ENCODE measurements at regions not wholly inside any gene's neighbourhood (a gene's known extent, or its start where the extent isn't known, plus 50 kb on each side); places are given as distances from the start of the nearest gene placed in this dataset.

DNA sequence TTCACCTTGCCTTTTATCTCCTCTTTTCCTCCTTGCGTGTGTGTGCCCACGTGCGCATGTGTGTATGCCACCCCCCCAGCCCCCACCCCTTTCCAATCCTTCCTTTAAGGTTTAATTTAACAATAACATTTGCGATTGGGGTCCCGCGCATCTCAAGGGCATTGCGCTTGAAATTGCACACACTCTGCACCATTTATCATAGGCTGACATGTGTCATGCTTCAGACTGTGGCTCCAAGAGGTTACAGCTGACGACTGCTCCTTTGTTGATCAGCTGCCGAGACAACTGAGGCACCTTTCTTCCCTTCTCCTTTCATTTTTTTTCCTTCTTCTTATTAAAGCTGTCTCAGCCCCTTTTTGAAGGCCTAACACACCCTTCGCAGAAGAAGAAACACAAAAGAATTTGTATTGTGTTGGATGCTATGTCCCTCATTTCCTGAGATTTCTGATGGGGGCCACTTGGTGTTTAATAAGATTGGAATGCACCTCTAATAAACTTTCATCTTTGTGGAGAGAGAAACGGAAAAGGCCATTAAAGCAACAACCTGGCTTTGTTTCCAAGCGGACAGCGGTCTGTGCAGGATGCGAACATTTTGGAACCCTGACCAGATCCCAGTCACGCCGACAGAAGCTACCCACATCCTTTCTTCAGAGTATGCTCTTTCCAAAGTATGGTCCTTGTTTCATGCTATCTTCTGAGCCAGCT lies 470.1 kb downstream of the MCTP2 start:
- no peak overlapping the region for H2AFZ ChIP-seq
- no peaks in the 10 kb centered on the region for H3K9me2 ChIP-seq (ENCODE audit: insufficient read depth)
- H3K27ac Mint-ChIP-seq, result no peak overlapping the region
- DNase-seq (ENCODE audit: low spot score) (no peak), ATAC-seq (no peak)
- no peak overlapping the region for H3K4me2 ChIP-seq
- H3K27ac ChIP-seq (ENCODE audit: low read depth), result no peak overlapping the region
- H3K4me3 ChIP-seq, result no peak overlapping the region
- no peaks in the 10 kb centered on the region for H3K4me1 ChIP-seq (ENCODE audit: insufficient read depth)
- H3K9me3 Mint-ChIP-seq, result no peaks in the 10 kb centered on the region; the same call in 2 of the 3 replicates
- TF ChIP-seq ZNF114 (CRISPR knock-in tag; IDR thresholded peaks at IDR 0.05) (no peak), ZNF331 (CRISPR knock-in tag; IDR thresholded peaks at IDR 0.05; ENCODE audit: low read depth) (no peak), CREB1 (CRISPR knock-in tag; IDR thresholded peaks at IDR 0.05; ENCODE audit: low read depth) (no peak), STAT1 (IDR thresholded peaks at IDR 0.05; ENCODE audit: unreplicated experiment) (no peak), EZH2 (IDR thresholded peaks at IDR 0.05; ENCODE audit: low read depth, unreplicated experiment) (no peak), JUNB (IDR thresholded peaks at IDR 0.05; ENCODE audit: unreplicated experiment) (no peak), EZH2phosphoT487 (IDR thresholded peaks at IDR 0.05; ENCODE audit: unreplicated experiment) (no peak), POLR2AphosphoS5 (IDR thresholded peaks at IDR 0.05; ENCODE audit: low read depth) (no peak), NANOG (IDR thresholded peaks at IDR 0.05; ENCODE audit: borderline replicate concordance) (no peak)
- TF ChIP-seq, protein P1, sequence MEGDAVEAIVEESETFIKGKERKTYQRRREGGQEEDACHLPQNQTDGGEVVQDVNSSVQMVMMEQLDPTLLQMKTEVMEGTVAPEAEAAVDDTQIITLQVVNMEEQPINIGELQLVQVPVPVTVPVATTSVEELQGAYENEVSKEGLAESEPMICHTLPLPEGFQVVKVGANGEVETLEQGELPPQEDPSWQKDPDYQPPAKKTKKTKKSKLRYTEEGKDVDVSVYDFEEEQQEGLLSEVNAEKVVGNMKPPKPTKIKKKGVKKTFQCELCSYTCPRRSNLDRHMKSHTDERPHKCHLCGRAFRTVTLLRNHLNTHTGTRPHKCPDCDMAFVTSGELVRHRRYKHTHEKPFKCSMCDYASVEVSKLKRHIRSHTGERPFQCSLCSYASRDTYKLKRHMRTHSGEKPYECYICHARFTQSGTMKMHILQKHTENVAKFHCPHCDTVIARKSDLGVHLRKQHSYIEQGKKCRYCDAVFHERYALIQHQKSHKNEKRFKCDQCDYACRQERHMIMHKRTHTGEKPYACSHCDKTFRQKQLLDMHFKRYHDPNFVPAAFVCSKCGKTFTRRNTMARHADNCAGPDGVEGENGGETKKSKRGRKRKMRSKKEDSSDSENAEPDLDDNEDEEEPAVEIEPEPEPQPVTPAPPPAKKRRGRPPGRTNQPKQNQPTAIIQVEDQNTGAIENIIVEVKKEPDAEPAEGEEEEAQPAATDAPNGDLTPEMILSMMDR (conservative IDR thresholded peaks at IDR 0.05; ENCODE audit: low read depth in 2 of 2), result no peak
- TF ChIP-seq, protein P2, sequence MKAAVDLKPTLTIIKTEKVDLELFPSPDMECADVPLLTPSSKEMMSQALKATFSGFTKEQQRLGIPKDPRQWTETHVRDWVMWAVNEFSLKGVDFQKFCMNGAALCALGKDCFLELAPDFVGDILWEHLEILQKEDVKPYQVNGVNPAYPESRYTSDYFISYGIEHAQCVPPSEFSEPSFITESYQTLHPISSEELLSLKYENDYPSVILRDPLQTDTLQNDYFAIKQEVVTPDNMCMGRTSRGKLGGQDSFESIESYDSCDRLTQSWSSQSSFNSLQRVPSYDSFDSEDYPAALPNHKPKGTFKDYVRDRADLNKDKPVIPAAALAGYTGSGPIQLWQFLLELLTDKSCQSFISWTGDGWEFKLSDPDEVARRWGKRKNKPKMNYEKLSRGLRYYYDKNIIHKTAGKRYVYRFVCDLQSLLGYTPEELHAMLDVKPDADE (IDR thresholded peaks at IDR 0.05), result no peak
- TF ChIP-seq, protein P3, sequence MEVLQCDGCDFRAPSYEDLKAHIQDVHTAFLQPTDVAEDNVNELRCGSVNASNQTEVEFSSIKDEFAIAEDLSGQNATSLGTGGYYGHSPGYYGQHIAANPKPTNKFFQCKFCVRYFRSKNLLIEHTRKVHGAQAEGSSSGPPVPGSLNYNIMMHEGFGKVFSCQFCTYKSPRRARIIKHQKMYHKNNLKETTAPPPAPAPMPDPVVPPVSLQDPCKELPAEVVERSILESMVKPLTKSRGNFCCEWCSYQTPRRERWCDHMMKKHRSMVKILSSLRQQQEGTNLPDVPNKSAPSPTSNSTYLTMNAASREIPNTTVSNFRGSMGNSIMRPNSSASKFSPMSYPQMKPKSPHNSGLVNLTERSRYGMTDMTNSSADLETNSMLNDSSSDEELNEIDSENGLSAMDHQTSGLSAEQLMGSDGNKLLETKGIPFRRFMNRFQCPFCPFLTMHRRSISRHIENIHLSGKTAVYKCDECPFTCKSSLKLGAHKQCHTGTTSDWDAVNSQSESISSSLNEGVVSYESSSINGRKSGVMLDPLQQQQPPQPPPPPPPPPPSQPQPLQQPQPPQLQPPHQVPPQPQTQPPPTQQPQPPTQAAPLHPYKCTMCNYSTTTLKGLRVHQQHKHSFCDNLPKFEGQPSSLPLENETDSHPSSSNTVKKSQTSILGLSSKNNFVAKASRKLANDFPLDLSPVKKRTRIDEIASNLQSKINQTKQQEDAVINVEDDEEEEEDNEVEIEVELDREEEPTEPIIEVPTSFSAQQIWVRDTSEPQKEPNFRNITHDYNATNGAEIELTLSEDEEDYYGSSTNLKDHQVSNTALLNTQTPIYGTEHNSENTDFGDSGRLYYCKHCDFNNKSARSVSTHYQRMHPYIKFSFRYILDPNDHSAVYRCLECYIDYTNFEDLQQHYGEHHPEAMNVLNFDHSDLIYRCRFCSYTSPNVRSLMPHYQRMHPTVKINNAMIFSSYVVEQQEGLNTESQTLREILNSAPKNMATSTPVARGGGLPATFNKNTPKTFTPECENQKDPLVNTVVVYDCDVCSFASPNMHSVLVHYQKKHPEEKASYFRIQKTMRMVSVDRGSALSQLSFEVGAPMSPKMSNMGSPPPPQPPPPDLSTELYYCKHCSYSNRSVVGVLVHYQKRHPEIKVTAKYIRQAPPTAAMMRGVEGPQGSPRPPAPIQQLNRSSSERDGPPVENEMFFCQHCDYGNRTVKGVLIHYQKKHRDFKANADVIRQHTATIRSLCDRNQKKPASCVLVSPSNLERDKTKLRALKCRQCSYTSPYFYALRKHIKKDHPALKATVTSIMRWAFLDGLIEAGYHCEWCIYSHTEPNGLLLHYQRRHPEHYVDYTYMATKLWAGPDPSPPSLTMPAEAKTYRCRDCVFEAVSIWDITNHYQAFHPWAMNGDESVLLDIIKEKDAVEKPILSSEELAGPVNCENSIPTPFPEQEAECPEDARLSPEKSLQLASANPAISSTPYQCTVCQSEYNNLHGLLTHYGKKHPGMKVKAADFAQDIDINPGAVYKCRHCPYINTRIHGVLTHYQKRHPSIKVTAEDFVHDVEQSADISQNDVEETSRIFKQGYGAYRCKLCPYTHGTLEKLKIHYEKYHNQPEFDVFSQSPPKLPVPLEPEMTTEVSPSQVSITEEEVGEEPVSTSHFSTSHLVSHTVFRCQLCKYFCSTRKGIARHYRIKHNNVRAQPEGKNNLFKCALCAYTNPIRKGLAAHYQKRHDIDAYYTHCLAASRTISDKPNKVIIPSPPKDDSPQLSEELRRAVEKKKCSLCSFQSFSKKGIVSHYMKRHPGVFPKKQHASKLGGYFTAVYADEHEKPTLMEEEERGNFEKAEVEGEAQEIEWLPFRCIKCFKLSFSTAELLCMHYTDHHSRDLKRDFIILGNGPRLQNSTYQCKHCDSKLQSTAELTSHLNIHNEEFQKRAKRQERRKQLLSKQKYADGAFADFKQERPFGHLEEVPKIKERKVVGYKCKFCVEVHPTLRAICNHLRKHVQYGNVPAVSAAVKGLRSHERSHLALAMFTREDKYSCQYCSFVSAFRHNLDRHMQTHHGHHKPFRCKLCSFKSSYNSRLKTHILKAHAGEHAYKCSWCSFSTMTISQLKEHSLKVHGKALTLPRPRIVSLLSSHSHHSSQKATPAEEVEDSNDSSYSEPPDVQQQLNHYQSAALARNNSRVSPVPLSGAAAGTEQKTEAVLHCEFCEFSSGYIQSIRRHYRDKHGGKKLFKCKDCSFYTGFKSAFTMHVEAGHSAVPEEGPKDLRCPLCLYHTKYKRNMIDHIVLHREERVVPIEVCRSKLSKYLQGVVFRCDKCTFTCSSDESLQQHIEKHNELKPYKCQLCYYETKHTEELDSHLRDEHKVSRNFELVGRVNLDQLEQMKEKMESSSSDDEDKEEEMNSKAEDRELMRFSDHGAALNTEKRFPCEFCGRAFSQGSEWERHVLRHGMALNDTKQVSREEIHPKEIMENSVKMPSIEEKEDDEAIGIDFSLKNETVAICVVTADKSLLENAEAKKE (CRISPR knock-in tag; IDR thresholded peaks at IDR 0.05), result no peak
- TF ChIP-seq, protein P4, sequence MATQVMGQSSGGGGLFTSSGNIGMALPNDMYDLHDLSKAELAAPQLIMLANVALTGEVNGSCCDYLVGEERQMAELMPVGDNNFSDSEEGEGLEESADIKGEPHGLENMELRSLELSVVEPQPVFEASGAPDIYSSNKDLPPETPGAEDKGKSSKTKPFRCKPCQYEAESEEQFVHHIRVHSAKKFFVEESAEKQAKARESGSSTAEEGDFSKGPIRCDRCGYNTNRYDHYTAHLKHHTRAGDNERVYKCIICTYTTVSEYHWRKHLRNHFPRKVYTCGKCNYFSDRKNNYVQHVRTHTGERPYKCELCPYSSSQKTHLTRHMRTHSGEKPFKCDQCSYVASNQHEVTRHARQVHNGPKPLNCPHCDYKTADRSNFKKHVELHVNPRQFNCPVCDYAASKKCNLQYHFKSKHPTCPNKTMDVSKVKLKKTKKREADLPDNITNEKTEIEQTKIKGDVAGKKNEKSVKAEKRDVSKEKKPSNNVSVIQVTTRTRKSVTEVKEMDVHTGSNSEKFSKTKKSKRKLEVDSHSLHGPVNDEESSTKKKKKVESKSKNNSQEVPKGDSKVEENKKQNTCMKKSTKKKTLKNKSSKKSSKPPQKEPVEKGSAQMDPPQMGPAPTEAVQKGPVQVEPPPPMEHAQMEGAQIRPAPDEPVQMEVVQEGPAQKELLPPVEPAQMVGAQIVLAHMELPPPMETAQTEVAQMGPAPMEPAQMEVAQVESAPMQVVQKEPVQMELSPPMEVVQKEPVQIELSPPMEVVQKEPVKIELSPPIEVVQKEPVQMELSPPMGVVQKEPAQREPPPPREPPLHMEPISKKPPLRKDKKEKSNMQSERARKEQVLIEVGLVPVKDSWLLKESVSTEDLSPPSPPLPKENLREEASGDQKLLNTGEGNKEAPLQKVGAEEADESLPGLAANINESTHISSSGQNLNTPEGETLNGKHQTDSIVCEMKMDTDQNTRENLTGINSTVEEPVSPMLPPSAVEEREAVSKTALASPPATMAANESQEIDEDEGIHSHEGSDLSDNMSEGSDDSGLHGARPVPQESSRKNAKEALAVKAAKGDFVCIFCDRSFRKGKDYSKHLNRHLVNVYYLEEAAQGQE (IDR thresholded peaks at IDR 0.05; ENCODE audit: unreplicated experiment), result no peak
- no peak overlapping the region for H3K4me3 Mint-ChIP-seq
- H3K36me3 ChIP-seq (ENCODE audit: insufficient read depth), result no peaks in the 10 kb centered on the region
- no peaks in the 10 kb centered on the region for H3K4me1 Mint-ChIP-seq
- H3K27me3 ChIP-seq (ENCODE audit: insufficient read depth), result no peaks in the 10 kb centered on the region
- no peaks in the 10 kb centered on the region for H3F3A ChIP-seq (replicated peaks; ENCODE audit: low read depth)
- H4K20me1 ChIP-seq (replicated peaks; ENCODE audit: insufficient read depth), result no peaks in the 10 kb centered on the region
- H3K36me3 Mint-ChIP-seq (ENCODE audit: low read depth), result no peaks in the 10 kb centered on the region
- H3K27me3 Mint-ChIP-seq (ENCODE audit: insufficient read depth, low read depth, poor library complexity), result peaks cover 5% of the 10 kb centered on the region
- H3K79me2 ChIP-seq (replicated peaks; ENCODE audit: insufficient read depth), result no peaks in the 10 kb centered on the region
